GM04503 (cell line): ENCODE measurements at regions not wholly inside any gene's neighbourhood (a gene's known extent, or its start where the extent isn't known, plus 50 kb on each side); places are given as distances from the start of the nearest gene placed in this dataset.

Experiments used
- DNase-seq: peaks from one replicate; pipeline ENCODE4 v3.0.0-alpha.2; 2012; ENCODE audit warnings: low read depth

DNA sequence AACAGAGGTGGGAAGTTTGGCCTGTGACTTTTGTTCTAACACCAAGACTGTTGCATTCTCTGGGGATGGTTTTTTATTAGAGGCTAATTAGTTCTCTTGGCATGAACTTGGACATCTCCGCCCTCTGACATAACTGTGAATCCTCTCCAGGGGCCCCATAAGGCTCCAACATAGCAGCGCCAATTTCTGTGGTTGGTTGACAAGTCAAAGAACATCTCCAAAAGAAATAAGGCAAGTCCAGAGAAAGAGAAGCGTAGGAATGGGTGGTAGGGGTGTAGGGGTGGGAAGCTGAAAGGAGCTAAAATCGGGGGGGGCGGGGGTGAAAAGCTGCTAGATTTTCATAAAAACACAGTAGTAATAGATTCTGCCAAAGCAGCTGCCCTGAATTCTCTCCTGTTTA lies 81.0 kb upstream of the DAB2 start:
- DNase-seq, result no peak

DNA sequence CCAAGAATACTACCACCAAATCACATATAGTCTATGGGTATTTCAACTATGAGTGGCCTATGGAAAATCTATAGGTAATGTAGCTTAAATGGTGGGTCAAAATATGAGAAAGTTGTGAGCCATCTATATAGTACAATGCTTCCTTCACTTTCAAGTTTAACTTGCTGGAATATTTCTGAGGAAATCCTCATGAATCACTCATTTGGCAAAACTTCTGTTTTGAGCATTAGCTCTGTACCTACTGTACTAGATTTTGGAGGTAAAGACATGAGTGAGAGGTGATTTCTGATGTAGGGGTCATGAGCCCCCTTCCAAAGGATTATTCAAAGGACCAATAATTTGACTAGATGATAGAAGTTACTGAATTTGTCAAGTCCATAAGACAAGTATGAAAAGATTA lies 80.6 kb upstream of the DAB2 start:
- no peak for DNase-seq

DNA sequence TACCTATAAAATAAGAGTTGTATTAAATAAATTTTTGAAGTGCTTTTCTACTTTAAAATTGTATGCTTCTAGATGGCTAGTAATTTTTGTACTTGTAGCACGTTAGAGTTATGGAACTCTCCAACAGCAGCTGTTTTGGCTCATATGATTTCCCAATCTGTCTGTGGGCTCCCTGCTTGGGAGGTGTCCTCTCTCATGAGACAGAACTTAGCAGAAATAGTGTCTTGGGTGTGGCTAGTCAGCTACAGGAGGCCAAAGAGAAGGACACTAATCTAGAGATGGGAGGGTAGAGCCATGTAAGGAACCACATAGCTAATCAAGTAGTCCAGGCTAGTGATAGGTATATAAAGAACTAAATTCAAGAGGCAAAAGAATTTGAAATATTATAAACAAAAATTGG lies 78.4 kb upstream of the DAB2 start:
- DNase-seq, result no peak

DNA sequence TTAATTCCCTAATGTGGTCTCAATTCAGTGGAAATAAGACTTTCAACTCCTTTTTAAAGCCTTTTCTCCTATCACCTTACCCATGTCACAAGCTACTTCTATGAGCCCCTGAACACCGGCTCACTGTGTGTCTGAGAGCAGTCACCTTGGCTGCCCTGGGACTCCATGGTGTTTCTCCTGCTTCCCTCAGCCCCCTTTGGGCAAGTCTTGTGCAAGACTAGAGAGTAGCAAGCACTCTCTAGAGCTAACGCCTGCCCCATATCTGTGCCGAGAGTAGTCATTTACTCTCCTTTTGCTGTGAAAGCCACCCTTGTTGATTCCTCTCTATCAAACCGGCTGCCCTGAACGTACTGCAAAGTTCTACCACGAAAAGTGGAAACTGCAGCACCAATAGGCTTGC lies 77.9 kb upstream of the DAB2 start:
- no peak for DNase-seq

DNA sequence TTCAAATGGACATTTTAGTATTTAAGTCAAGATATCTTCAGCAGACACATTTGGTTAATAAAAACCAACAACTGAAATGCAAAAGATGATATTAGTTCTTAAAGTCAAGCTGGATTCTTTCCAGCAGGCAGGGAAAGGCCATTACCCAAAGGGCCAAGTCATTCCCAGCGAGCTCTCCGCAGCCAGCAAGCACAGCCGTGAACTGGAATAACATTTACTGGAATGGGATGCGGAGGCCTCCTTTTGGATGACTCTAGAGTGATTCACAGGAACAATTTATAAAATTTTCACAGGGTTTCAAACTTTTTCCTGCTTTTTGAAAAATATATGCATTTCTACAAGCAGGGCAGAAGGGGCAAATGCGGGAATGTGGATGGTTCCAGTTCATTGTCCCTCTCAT lies 76.6 kb upstream of the DAB2 start:
- no peak for DNase-seq

DNA sequence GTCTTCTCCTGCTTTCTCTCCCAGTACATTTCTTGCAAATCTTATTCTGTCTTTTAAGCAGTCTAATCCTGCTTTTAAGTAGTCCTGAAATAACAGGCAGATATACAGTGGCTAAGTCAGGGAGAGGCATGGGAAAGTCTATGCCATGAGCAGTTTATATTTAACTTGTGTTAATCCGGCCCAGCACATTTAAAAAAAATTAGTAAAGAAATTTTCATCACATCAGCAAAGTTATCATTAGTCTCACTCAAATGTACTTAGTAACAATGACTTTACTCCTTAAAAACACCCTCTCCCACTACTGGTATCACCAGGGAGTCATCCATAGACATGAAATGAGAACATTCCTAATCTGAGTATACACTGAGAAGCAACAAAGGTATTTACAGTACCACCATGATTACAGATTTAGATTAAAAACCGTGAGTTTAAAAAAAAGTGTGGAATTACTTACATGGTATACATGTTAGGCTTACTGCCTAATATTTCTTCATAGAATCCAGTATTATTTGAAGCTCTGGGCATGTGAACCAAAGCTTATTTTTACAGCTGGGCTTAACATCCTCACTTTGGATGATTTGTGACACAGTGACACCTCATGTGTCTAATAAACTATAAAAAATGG lies 75.9 kb upstream of the DAB2 start:
- DNase-seq, result no peak

DNA sequence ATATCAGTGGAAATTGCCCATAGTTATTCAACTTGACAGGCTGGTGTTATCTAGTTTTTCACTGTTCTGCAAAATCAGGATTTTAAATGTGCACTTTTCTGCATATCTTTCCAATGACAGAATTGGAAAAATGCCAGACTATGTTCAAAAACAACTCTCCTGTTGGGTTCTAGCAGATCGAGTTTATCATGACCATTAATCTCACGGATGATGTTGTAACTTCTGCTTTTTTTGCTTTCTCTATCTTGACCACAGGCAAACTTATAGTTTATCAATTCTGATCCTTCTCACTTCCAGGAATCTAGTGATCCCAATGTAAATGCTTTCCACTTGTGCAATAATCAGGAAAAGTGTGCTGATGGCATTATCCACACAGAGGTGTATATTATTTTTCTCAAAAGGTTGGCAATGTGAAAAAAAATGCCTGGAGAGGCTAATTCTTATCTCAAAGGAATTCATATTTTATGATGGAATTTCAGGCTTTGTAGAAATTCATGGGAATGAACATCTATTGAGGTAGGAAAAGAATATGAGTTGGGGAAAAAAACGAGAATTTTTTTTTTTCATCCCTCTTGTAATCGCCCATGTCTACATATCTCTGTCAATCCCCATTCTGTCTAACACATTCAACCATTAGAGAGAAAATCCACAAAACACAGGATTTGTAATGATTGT lies 73.6 kb upstream of the DAB2 start:
- DNase-seq, result no peak

DNA sequence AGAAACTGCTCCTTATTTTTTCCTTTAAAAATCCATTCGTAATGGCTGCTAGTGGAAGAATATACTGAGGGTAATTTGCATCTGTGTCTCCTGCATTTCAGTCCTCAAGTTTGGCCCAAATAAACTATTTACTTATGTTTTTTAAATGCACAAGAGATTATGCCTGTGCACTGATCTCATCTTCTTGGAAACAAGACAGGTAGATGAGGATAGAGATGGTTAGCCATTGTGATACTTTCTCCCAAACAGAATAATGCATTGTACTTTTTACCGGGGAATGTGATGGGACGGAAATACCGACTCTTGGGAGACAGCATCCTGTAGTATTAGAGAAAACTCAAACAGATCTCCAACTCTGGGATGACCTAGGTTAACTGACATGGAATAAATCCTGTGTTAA lies 72.5 kb upstream of the DAB2 start:
- no peak for DNase-seq

DNA sequence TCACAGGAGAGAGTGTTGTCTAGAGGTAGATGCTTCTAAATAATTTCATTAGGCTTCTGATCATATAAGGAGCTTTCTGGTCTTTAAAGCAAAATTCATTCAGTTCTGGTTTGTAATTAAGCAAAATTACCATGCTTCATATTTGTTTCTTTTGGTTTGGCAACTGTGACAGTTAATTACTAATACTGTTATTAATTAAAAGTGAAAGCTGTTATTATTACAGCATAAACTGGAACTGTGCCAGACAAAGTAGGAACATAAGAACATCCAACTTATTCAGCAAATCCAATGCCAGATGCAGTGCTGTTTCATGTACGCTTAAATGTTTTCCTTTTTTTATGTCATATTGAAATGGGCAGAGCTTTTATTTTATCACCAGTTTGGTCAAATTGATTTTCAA lies 70.4 kb upstream of the DAB2 start:
- DNase-seq, result no peak

DNA sequence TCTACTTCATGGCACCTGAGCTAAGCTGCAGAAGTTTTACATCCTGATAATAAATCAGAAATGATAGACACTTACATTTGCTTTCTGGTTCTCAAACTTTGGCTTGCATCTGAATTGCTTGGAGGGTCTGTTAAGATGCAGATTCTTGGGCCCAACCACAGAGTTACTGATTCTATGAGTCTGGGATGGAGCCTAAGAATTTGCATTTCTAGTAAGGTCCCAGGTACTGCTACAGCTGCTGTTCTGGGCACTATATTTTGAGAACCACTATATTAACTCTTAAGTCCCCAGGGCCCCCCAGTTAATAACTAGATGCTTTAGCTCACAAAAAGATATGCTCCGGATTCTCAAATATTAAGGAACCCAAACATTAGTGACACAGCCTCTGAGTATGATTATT lies 69.8 kb upstream of the DAB2 start:
- DNase-seq, result no peak

DNA sequence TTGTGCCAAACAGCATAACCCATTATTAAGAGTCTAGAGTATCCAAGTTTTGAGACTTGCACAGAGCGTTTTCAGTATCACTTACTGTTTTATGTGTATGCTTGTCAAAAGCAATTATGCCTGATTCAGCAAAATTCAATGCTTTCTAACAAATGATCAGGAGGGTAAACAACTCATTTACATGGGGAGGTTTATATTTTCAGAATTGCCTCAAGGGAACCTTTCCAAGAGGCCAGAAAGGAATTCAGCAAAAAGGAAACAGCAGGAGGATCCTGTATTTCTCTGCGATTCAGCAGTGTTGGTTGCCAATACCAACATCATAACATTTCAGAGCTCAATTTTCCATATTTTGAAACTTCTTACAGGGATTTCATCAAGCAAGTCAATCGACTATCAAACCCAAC lies 69.3 kb upstream of the DAB2 start:
- DNase-seq, result peak; percentile 68

DNA sequence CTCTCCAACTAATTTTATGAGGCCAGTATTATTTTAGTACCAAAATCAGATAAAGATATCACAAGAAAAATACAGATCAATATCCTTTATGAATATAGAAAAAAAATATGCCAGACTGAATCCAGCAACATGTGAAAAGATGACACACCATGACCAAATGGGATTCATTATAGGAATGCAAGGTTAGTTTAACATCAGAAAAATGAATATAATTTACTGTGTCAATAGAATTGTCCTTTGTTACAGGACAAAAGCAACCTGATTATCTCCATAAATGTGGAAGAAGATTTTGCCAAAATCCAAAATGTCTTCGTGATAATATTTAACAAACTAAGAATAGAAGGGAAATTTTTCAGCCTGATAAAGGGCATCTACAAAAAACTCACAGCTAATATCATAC lies 66.4 kb upstream of the DAB2 start:
- DNase-seq, result no peak

DNA sequence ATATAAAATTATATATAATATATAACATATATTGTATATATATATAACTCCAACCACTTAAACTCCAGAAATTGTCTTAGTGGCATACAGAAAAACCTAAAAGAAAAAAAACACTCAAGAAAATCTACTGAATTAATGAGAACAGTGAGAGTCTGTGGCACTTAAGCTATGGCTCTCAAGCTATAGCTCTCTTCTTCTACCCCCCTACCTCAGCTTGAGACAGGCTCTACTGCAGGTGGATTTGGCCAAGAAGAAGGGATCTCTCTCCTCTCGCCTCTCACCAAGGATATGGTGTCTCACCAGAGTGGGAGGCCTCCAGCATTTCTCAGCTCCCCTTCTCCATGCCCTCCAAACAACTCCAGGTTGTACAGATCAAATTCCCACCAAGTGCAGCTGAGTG lies 64.5 kb upstream of the DAB2 start:
- no peak for DNase-seq

DNA sequence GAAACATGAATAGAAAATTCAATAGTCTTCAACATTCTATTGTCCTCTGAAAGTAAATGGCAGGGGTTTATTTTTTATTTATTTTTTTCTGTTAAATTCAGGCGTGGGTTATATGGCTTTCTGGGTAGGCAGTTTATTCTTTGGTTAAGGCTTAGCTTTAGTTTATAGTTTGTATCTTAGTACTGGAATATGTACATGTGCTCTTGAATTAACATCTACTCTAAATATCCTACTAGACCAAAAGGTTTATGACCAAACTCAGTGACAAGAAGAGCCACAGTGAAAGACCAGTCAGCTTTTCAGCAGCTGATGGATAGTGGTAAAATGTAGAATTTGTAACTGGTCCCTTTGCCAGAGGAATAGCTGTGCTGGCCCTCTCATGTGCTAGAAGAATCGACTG lies 62.0 kb upstream of the DAB2 start:
- DNase-seq, result no peak

DNA sequence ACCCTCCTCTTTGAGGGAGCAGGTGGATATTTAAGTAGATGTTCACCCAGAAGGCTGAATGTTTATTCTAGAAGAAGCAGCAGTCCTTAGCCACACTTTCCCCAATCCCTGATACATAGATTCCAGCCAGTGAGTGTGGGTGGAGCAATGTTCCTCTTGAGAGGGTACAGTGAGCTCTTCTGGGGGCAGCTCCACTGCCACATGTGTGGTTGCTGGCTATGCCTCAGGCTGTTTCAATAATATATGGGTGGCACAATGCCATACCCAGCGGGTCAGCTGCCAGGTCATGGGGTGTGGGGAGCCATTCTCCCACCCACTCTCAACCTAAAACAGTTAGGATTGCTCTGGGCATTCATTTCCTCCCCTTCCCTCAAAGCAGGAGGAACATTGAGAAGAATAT lies 61.6 kb upstream of the DAB2 start:
- no peak for DNase-seq

DNA sequence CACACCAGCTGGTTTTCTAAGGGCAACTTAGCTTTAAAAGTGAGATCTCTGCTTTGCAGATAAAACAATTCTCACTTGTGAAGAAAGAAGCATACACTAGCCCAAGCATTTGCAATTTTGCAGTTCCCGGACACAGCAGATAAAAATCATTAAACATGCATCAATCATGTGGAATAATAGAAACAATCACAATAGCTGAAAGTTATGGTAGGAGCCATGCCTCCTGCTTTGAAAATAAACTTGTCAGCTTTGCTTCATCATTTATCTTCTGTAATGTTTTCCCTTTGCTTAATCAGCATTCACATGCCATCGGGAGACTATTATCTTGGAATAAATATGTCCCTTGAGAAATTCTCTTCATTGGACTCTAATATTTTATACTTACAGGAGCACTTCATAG lies 60.3 kb upstream of the DAB2 start:
- DNase-seq, result no peak

DNA sequence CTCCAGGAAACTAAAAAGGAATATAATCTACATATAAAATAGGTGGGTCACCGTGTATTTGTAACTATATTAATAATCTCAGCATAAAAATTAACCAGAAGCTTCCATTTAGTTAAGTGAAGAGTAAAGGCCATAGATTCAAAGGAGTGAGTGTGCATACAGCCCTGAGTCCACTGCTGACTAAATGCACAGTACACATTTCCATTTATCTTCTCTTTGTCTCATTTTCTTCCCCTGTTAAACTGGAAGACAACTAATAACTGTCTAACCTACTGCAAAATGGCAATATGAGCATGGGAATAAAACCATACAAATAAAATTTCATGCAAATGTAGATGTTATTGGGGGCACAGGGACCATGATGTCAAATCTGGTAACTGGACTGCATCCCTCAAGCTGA lies 59.9 kb upstream of the DAB2 start:
- no peak for DNase-seq

DNA sequence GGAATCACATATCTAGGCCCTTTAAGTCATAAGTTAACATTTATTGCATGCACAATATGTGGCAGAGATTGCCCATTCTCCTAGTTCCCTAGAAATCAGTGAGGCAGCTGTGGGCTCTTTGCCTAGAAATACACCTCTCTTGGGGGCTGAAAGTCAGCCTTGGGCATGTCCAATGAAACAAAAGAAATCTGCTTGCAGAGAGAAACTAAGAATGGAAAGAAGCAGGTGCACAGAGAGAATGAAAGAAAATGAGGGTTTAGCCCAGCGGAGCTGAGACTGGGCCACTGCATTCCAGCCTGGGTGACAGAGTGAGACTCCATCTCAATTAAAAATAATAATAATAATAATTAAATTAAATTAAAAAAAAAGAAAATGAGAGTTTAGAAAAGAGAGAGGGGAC lies 57.3 kb upstream of the DAB2 start:
- no peak for DNase-seq

DNA sequence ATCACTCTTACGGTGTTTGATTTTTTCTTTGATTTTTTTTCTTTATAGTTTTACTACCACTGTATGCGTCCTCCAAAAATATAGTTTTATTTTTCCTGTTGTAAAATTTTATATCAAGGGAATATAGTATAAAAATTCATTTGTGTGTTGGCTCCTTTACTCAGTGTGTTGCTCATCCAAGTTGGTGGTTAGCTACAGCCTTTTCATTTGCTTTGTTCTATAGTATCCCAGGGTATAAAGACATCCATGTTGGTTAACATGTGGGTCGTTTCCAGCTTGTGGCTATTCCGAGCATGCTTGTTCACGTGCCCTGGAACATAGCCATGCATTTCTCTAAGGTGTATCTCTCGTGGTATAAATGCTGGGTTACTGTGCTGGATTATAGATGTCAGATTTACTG lies 54.8 kb upstream of the DAB2 start:
- DNase-seq, result no peak

DNA sequence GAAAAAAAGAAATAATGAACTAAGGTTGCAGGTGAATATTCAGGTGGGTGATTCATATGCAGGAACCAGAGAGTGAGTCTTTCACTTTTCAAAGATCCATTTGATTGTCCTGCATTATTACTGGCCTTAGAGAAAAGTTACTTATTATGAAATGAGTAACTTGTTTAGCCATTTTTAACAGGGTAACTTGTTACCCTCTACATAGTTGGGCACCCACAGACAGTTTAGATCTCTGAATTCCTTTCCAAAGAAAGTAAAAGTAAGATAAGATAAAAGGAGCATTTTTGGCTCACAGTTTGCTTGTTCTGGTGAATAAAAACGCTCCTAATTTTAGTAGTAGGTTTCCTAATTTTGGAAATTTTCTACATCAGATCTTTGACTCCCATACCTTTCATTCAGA lies 54.1 kb upstream of the DAB2 start:
- DNase-seq, result no peak

DNA sequence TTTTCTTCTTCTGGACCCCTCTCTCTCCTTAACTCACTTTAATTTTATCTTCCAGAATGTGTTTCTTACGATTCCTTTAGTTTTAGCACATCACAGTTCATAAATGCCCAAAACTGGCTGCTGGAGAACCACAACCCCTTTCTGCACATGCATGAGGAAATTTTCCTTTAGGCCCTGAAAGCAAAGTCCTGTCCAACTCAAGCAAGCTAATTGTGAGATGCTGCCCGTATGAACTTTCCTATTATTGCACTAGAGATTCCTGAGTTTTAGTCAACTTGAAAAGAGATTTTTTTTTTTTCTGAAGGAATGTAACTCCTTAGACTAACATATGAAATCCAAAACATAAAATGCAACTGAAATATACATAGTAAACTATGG lies 52.1 kb upstream of the DAB2 start:
- DNase-seq, result no peak

DNA sequence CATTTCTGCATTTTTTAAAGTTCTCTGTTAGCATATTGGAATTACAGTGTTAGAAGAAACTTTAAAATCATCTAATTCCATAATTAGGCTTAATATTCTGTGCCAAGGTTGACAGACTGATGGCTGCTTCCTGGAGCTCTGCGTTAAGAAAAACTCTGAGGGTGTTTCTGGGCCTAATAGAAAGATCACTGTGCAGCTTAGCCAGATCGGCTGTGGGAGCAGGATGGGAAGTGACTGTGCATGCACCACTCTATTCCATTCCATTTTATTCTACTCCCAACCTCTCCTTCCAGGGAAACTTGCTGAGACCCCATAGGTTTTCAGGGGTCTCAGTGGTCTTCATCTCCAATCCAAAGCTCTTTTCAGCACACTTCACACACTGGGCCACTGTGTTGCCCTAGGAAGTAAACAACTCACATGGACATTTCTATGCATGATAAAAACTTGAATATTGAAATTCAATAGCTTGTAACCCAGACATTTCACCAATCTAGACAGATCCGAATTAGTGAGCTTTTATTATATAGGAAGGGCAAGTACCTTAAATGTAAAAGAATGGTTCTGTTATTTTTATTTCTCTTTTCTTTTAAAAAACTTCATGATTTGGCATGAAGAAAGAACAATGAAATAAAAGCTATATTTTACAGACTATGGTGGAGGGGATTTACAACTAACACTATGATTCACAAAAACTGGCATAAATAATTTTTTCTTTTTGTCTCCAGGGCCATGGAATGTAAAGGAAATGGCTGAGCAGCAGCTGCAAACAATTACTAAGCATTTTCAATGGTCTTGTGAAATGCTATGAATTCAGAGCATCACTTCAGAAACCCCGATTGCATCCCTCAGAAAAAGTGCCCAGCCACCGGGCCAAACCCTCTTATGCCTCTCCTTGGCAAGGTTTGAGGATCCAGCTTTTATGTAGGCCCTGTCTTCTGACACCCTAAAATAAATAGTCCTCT lies 51.4 kb upstream of the DAB2 start:
- DNase-seq, result peak; percentile 72

DNA sequence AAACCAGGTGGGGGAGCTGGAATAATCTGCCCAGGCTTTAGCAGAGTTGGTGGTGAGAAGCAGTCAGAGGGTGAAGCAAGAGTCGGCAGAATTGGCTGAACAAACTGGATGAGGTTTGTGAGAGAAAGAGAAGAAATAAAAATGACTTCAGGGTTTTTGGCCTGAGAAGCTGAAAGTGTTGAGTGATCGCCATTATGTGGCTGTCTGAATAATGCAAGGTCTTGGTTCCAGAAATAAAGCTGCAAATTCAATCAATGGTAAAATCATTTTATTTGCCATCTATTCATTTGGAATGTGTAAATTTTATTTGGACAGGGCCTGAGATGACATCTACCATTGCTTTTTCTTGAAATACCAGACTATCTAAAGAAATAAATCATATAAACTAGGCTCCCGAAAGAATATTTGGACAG lies 50.4 kb upstream of the DAB2 start:
- DNase-seq, result no peak
